ENCODE measurements at regions not wholly inside any gene's neighbourhood (a gene's known extent, or its start where the extent isn't known, plus 50 kb on each side); places are given as distances from the start of the nearest gene placed in this dataset.

GRCh38 chr9:134502266-134502791 is 139.3 kb upstream of the COL5A1 start:
- WGBS (ENCODE audit: insufficient coverage, low coverage, missing lambda C conversion rate), result 2% methylated on average over 13 of the region's 15 CpGs
- Histone ChIP-seq H3K79me2 (ENCODE audit: control insufficient read depth, insufficient read depth, low read length) (no peaks in the 10 kb centered on the region), H3K27me3 (ENCODE audit: control insufficient read depth in 2 of 2, insufficient read depth in 2 of 2, low read length in 2 of 2) (peaks cover 7 to 29% of the 10 kb centered on the region in 2 experiments; a peak in 4 of 5 replicates), H3K27ac (ENCODE audit: extremely low read depth, low read depth, low read length) (no peak overlapping the region), H3K4me2 (ENCODE audit: insufficient read depth, low read length) (no peak overlapping the region), H3K9ac (ENCODE audit: insufficient read depth in 1 of 2, low read depth in 2 of 2, low read length in 2 of 2) (no peak overlapping the region), H3K4me1 (replicated peaks in 1 of 2; ENCODE audit: control insufficient read depth in 2 of 2, insufficient read depth in 2 of 2, low read length in 2 of 2) (peaks cover 0 to 10% of the 10 kb centered on the region in 2 experiments; a peak in 2 of 5 replicates), H3K36me3 (ENCODE audit: control insufficient read depth, insufficient read depth, low read length) (no peaks in the 10 kb centered on the region), H3K9me3 (replicated peaks; ENCODE audit: control insufficient read depth, insufficient read depth, low read depth, low read length) (no peaks in the 10 kb centered on the region), H2AFZ (ENCODE audit: low read depth, low read length) (no peak overlapping the region), H3K9me1 (ENCODE audit: control insufficient read depth, insufficient read depth, low read length) (no peaks in the 10 kb centered on the region), H4K20me1 (replicated peaks; ENCODE audit: control insufficient read depth, insufficient read depth, low read length) (no peaks in the 10 kb centered on the region), H3K4me3 (no peak overlapping the region)
- ChIA-PET CTCF (ENCODE audit: low intra/inter-chr PET ratio) (no interaction called here), POLR2A (interaction anchor here (0.6 kb wide), 2 partner anchors 296 to 586 kb away, joined by 3 read pairs; no protein-coding TSS in a partner anchor)
- FAIRE-seq (no peak), DNase-seq (ENCODE audit: extremely low read depth in 1 of 4, low spot score in 3 of 4) (no peak), ATAC-seq (no peak)
- intact Hi-C loops (cut with micrococcal nuclease) (no loop called here), in situ Hi-C loops (cut with MboI) (no loop called here)
- no TSS peak for BruUV-seq (replicated peaks)
- TF ChIP-seq HNRNPUL1 (IDR thresholded peaks at IDR 0.05; ENCODE audit: low read length) (no peak), ZNF347 (CRISPR knock-in tag; IDR thresholded peaks at IDR 0.05; ENCODE audit: low read depth) (no peak), USF2 (CRISPR knock-in tag; IDR thresholded peaks at IDR 0.05) (no peak), ZNF512 (tag; IDR thresholded peaks at IDR 0.05) (no peak), GATAD2A (IDR thresholded peaks at IDR 0.05) (no peak), HES1 (IDR thresholded peaks at IDR 0.05; ENCODE audit: low read depth) (no peak), ETV1 (tag; conservative IDR thresholded peaks at IDR 0.05; ENCODE audit: low read depth) (no peak), ZNF354B (CRISPR knock-in tag; IDR thresholded peaks at IDR 0.05) (no peak), STAT6 (CRISPR knock-in tag; IDR thresholded peaks at IDR 0.05) (no peak), POU5F1 (IDR thresholded peaks at IDR 0.05; ENCODE audit: borderline replicate concordance, low read depth, low read length, partially characterized antibody) (no peak), ZNF316 (IDR thresholded peaks at IDR 0.05) (no peak), GTF2B (IDR thresholded peaks at IDR 0.05; ENCODE audit: extremely low read depth, insufficient read length) (no peak), NFATC3 (IDR thresholded peaks at IDR 0.05) (no peak), HCFC1 (IDR thresholded peaks at IDR 0.05; ENCODE audit: low read depth, low read length) (no peak), SIN3A (IDR thresholded peaks at IDR 0.05; ENCODE audit: borderline replicate concordance in 2 of 2, control insufficient read depth in 1 of 2, low read depth in 2 of 2, low read length in 2 of 2) (no peak), ZBTB2 (IDR thresholded peaks at IDR 0.05) (no peak)
